AG04450 (cell line): ENCODE measurements at regions not wholly inside any gene's neighbourhood (a gene's known extent, or its start where the extent isn't known, plus 50 kb on each side); places are given as distances from the start of the nearest gene placed in this dataset.
"Not testable (repeated sequence)": the region's sequence is repeated elsewhere in the genome, so short reads cannot be mapped to it uniquely, and the experiment has no call there.

Experiments
- CTCF ChIA-PET: fragments of 300-600, 350-600 bp; formaldehyde crosslinking; extraction: SDS; loops from one replicate; lab custom pipeline; 2022; ENCODE audit warnings: antibody characterized with exemption, inconsistent platforms; lab: Charles Lee
- POLR2A ChIA-PET: fragments of 350-600 bp; formaldehyde crosslinking; extraction: SDS; loops from one replicate; lab custom pipeline; 2021; ENCODE audit warnings: antibody characterized with exemption, inconsistent platforms; lab: Yijun Ruan, JAX
- DNase-seq: peaks from one replicate; pipeline ENCODE4 v3.0.0-alpha.2; 2011; ENCODE audit warnings: low read depth, low spot score
- H3K27ac ChIP-seq: one replicate; pipeline ENCODE4 v1.5.1; 2012; ENCODE audit warnings: low read depth, low read length, control low read depth
- H3K27me3 ChIP-seq: one replicate; pipeline ENCODE4 v1.6.0; 2012; ENCODE audit warnings: low read length; ENCODE audit not compliant: control insufficient read depth, insufficient read depth
- H3K4me3 ChIP-seq: 2 replicates; pipeline ENCODE4 v1.5.1; 2011; ENCODE audit warnings: mild to moderate bottlenecking, low read depth, low read length, control low read depth
- H3K9me3 ChIP-seq: 2 replicates; pipeline ENCODE4 v1.5.1; 2012; ENCODE audit warnings: low read length; ENCODE audit not compliant: control insufficient read depth, insufficient read depth
- TF ChIP-seq, protein P1 (sequence below): IDR thresholded peaks from 2 replicates; pipeline ENCODE4 v1.5.1; 2011; ENCODE audit warnings: low read depth, low read length, control low read depth, inconsistent platforms

DNA sequence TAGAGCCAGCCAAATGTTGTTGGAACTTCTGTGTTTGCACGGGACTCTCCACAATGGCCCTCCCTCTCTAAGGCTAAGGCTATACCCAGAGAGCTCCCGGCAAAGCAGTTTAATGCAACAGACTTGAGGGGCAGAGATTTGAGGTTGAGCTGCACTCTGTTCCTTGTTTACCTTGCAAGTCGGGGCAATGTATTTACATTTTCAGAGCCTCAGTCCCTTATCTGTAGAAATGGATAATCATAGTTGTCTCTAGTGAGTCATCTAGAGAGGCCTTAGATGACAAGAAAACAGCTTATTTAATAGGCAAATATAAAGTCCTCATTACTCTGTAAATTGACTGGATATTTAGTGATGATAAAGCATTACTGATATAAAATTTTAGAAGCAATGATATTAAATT lies 917.7 kb downstream of the MCTP2 start:
- DNase-seq = no peak
- TF ChIP-seq, protein P1, sequence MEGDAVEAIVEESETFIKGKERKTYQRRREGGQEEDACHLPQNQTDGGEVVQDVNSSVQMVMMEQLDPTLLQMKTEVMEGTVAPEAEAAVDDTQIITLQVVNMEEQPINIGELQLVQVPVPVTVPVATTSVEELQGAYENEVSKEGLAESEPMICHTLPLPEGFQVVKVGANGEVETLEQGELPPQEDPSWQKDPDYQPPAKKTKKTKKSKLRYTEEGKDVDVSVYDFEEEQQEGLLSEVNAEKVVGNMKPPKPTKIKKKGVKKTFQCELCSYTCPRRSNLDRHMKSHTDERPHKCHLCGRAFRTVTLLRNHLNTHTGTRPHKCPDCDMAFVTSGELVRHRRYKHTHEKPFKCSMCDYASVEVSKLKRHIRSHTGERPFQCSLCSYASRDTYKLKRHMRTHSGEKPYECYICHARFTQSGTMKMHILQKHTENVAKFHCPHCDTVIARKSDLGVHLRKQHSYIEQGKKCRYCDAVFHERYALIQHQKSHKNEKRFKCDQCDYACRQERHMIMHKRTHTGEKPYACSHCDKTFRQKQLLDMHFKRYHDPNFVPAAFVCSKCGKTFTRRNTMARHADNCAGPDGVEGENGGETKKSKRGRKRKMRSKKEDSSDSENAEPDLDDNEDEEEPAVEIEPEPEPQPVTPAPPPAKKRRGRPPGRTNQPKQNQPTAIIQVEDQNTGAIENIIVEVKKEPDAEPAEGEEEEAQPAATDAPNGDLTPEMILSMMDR = no peak
- H3K27ac ChIP-seq = no peak overlapping the region
- POLR2A ChIA-PET = no interaction called here
- H3K4me3 ChIP-seq = no peak overlapping the region
- no peaks in the 10 kb centered on the region for H3K9me3 ChIP-seq
- CTCF ChIA-PET = no interaction called here
- H3K27me3 ChIP-seq = no peaks in the 10 kb centered on the region

GRCh38 chr15:95149771-95150170 lies 918.4 kb downstream of the MCTP2 start:
- no peak for DNase-seq
- no peaks in the 10 kb centered on the region for H3K27me3 ChIP-seq
- H3K4me3 ChIP-seq = no peak overlapping the region
- H3K27ac ChIP-seq = no peak overlapping the region
- ChIA-PET POLR2A (no interaction called here), CTCF (no interaction called here)
- H3K9me3 ChIP-seq = no peaks in the 10 kb centered on the region
- TF ChIP-seq, protein P1 = no peak

DNA sequence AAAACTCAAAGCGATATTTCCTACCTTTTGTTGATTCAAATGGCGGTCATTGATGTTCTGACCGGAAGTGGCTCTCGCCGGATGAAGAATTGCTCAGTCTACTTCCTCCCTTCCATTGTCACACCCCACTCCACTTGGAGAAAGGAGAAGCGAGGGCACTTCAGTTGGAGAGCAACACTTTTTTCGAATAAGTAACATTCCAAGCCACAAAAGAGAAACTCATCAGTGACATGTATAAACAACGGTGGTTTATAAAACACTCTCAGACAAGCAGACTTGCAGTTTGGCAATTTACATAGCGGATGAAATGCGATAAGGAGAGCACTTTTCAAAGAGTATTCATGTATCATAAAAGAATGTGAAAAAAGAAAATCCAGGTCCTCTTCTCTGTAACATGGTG lies 919.1 kb downstream of the MCTP2 start:
- Histone ChIP-seq H3K9me3 (no peaks in the 10 kb centered on the region), H3K4me3 (no peak overlapping the region), H3K27ac (no peak overlapping the region), H3K27me3 (no peaks in the 10 kb centered on the region)
- TF ChIP-seq, protein P1 = no peak
- CTCF ChIA-PET = no interaction called here
- no peak for DNase-seq
- POLR2A ChIA-PET = no interaction called here

DNA sequence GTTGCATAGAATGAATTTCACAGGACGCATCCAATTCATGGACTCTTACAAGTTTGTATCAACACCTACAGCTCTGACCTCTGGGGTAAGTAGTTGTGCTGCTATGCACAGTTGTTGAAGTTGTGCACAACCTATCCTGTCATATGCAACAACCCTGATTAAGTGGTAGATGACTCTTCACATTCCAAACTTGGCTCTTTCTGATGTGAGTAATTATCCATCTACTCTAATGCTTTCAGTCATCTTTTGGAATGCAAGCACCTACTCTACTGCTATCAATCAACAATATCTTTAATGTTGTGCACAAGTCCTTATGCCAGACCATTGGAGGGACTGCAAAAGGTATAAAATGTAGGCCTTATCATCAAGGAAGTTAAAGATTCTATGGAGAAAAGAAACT lies 921.4 kb downstream of the MCTP2 start:
- Histone ChIP-seq H3K4me3 (no peak overlapping the region), H3K9me3 (no peaks in the 10 kb centered on the region), H3K27me3 (no peaks in the 10 kb centered on the region), H3K27ac (no peak overlapping the region)
- ChIA-PET POLR2A (interaction anchor here (0.5 kb wide), 1 partner anchor 132 kb away, joined by 3 read pairs; no protein-coding TSS in a partner anchor), CTCF (no interaction called here)
- TF ChIP-seq, protein P1 = no peak
- DNase-seq = no peak

DNA sequence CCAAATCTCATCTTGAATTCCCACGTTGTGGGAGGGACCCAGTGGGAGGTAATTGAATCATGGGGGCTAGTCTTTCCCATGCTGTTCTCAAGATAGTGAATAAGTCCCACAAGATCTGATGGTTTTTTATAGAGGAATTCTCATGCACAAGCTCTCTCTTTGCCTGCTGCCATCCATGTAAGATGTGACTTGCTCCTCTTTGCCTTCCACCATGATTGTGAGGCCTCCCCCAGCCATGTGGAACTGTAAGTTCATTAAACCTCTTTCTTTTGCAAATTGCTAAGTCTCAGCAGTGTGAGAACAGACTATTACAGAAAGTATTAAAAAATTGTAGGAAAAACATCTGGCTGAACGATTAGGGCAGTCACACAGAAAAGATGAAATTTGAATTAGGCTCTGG lies 921.8 kb downstream of the MCTP2 start:
- CTCF ChIA-PET, H3K27me3 ChIP-seq, H3K9me3 ChIP-seq, DNase-seq, H3K4me3 ChIP-seq, H3K27ac ChIP-seq: not testable (repeated sequence)
- POLR2A ChIA-PET = interaction anchor here (0.5 kb wide), 1 partner anchor 132 kb away, joined by 3 read pairs; no protein-coding TSS in a partner anchor

DNA sequence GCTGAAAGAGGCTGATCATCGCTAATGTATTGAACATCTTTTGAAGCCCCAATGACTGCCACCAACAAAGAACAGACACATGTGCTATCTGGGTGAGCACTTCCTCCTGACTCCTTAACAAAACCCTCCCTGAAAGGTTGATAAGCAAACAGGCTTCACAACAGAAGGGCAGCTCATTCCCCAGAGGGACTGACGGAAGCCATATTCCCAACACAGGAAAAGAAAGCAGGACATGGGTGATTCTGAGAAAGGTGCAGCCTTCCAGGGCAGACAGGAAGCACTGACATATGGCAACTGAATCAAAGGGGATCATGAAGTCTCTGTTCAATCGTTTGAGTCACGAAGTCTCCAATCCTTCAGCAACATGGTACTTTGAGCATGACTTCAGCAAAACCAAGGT lies 929.0 kb downstream of the MCTP2 start:
- no peaks in the 10 kb centered on the region for H3K9me3 ChIP-seq
- no peak for DNase-seq
- ChIA-PET CTCF (no interaction called here), POLR2A (no interaction called here)
- TF ChIP-seq, protein P1 = no peak
- no peak overlapping the region for H3K4me3 ChIP-seq
- H3K27me3 ChIP-seq = no peaks in the 10 kb centered on the region
- H3K27ac ChIP-seq = no peak overlapping the region
